AG10803 (cell line): ENCODE measurements at regions not wholly inside any gene's neighbourhood (a gene's known extent, or its start where the extent isn't known, plus 50 kb on each side); places are given as distances from the start of the nearest gene placed in this dataset.

Experiments used
- DNase-seq: peaks from one replicate; pipeline ENCODE4 v3.0.0; 2010; ENCODE audit warnings: low read depth
- H3K4me3 ChIP-seq: 2 replicates; pipeline ENCODE4 v1.5.1; 2011; ENCODE audit warnings: mild to moderate bottlenecking, low read length, control low read depth
- TF ChIP-seq, protein P1 (sequence below): conservative IDR thresholded peaks from 2 replicates; pipeline ENCODE4 v1.5.1; 2011; ENCODE audit warnings: mild to moderate bottlenecking, low read length, control low read depth, inconsistent platforms

DNA sequence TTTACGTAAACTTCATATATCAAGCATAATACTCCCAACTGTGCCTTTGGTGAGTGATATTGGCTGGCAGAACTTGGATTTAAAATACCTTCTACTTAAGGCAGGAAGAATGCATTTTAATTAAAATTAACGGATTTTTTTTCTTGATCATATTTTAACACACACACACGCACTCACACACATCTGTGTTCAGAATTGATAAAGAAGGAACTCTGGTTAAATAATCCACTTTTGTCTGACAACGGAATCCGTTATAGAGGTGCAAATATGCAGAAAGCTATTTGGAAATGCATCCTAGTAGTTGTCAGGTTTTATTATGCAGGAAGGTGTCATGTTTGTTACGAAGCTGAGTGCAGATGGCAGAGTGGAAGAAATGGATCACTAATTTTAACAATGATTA lies 105.5 kb upstream of the ZNF536 start:
- no peak overlapping the region for H3K4me3 ChIP-seq
- TF ChIP-seq, protein P1, sequence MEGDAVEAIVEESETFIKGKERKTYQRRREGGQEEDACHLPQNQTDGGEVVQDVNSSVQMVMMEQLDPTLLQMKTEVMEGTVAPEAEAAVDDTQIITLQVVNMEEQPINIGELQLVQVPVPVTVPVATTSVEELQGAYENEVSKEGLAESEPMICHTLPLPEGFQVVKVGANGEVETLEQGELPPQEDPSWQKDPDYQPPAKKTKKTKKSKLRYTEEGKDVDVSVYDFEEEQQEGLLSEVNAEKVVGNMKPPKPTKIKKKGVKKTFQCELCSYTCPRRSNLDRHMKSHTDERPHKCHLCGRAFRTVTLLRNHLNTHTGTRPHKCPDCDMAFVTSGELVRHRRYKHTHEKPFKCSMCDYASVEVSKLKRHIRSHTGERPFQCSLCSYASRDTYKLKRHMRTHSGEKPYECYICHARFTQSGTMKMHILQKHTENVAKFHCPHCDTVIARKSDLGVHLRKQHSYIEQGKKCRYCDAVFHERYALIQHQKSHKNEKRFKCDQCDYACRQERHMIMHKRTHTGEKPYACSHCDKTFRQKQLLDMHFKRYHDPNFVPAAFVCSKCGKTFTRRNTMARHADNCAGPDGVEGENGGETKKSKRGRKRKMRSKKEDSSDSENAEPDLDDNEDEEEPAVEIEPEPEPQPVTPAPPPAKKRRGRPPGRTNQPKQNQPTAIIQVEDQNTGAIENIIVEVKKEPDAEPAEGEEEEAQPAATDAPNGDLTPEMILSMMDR: no peak
- DNase-seq: no peak

- no peak for DNase-seq
- TF ChIP-seq, protein P1: no peak
- H3K4me3 ChIP-seq: no peak overlapping the region
Observed at GRCh38 chr19:30267332-30267731, 104.9 kb upstream of the ZNF536 start.

DNA sequence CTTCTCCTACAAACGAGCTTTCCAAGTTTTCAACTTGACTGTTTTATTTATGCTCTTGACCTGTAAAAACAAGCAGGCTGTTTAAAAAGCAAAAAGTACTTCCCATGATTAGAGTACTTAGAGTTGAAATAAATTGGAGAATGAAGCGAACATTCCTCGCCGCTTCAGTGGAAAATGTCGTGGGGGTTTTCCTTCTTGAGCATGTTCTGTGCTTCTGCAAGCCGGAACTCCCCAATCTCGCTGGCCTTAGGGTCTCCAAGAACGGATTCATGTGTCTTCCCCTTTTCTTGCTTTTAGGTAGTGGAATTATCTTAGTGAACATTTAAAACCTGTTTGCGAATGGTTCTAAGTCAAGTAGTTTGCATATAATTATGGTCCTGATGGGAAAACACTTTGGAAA lies 103.6 kb upstream of the ZNF536 start:
- no peak overlapping the region for H3K4me3 ChIP-seq
- DNase-seq: no peak
- TF ChIP-seq, protein P1: no peak

DNA sequence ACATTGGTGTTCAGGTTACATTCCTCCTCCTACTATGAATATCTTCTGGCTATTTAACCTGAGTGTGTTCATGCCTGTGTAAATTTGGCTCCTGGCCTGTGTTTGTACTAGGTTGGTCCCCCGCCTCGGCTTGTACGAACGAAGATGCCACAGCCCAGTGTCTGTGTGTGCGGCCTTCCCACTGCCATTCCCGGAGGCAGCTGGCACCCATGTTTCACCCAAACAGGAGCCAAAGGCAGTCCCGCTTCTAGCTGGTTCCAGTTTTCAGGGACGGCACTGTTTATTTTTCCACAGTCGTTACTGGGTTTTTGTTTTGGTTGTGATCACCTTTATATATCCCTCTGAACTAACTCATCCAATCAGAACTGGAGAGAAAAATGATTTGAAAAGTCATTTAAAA lies 102.5 kb upstream of the ZNF536 start:
- TF ChIP-seq, protein P1: no peak
- no peak overlapping the region for H3K4me3 ChIP-seq
- DNase-seq: no peak

- no peak for DNase-seq
- TF ChIP-seq, protein P1: no peak
- no peak overlapping the region for H3K4me3 ChIP-seq
Observed at GRCh38 chr19:30271816-30272215, 100.4 kb upstream of the ZNF536 start.

GRCh38 chr19:30272554-30272953 lies 99.6 kb upstream of the ZNF536 start:
- H3K4me3 ChIP-seq: no peak overlapping the region
- no peak for DNase-seq
- TF ChIP-seq, protein P1: no peak

DNA sequence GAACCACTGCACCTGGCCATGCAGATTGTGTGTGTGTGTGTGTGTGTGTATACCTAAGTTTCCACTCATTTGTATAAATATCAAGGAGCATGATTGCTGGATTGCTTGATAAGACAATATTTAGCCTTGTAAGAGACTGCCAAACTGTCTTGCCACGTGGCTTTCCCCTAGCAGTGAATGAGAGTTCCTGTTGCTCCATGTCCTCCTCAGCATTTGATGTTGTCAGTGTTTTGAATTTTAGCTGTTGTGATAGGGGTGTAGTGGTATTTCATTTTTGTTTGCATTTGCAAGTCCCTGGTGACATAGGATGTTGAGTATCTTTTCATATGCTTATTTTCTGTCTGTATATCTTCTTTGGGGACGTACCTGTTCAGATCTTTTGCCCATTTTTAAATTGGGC lies 99.0 kb upstream of the ZNF536 start:
- no peak overlapping the region for H3K4me3 ChIP-seq
- no peak for DNase-seq
- TF ChIP-seq, protein P1: no peak
